Head of caudate nucleus (tissue), 42 donors: ENCODE measurements at regions not wholly inside any gene's neighbourhood (a gene's known extent, or its start where the extent isn't known, plus 50 kb on each side); places are given as distances from the start of the nearest gene placed in this dataset.

Experiments
- DNase-seq, 42 donors: peaks; one replicate each; pipeline versions ENCODE4 v3.0.0 to v3.0.0-alpha.2; 2020 to 2021; ENCODE audit warnings: mixed read lengths in 7 of 42
- intact Hi-C: fragments of 100-400 bp; cut with DNase I; formaldehyde crosslinking; loops from one replicate; pipeline ENCODE4 v1.15.0; 2022

DNA sequence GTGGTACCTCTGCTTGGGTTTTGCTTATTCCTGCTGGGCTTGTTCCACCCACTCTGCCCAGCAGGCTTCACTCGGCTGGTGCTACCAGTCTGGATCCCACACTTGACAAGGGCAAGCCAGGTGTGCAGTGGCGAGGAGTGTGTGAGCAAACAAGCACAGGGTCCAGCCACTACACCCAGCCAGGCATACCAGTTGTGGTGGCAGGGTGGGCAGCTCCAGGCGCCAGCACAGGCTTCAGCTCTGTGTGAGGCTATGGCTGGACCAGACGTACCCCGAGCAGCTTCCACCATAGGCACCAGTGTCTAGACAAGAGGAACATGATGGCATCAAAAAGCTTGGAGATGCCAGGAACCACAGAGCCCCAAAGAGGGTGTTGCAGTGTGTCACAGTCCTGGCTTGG is 93.1 kb upstream of the GALNT5 start:
- intact Hi-C loops, result no loop called here
- DNase-seq, result no peak

DNA sequence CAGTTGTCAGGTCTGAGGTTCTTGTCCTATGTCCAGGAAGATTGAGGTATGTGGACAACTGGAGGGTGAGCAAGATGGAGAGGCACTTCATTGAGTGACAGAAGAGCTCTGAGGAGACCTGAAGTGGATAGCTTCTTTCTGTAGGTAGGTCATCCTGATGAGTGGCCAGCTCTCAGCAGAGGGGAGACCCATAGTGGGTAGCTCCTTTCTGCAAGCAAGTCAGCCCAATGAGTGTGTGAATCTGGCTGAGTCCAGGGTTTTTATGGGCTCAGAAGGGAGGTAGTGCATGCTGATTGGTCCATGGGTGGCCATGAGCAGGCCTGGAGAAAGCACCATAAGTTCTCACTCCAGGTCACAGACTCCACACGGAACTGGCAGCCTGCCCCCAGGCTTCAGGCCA is 92.6 kb upstream of the GALNT5 start:
- DNase-seq, result no peak
- intact Hi-C loops, result no loop called here

DNA sequence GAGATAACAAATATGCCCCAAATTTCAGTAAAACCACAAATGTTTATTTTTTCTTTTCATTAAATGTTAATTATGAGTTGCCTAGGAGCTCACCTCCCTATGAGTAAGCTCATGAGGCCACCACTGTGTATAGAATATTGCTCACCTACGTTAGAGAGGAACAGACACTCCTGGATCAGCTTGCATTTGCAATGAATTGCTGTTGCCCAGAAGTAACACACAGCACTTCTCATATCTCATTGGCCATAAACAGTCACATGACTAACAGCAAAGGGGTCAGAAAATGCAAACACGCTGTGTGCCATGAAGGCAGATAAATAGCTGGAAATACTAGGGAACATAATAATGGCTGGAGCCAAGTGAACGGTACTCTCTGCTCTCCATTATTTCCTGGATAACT is 89.0 kb upstream of the GALNT5 start:
- intact Hi-C loops, result no loop called here
- no peak for DNase-seq

DNA sequence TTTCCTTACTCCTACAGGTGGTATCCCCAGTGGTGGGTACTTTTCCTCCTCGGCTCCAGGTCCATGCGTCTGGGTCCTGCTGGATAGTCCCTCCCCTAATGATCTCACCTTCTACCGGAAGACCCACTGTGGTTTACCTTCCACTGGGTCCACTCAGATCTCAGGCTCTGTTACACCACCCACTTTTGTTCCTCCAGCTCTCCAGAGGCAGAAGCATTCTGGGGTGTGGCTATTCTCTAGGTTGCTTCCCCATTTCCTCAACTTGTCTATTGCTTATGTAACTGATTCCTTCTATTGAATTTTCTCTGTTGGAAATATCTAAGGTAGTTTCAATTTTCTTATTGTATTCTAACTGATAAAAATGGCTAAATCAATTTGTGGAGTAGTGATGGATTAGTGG is 87.6 kb upstream of the GALNT5 start:
- intact Hi-C loops, result no loop called here
- no peak for DNase-seq

DNA sequence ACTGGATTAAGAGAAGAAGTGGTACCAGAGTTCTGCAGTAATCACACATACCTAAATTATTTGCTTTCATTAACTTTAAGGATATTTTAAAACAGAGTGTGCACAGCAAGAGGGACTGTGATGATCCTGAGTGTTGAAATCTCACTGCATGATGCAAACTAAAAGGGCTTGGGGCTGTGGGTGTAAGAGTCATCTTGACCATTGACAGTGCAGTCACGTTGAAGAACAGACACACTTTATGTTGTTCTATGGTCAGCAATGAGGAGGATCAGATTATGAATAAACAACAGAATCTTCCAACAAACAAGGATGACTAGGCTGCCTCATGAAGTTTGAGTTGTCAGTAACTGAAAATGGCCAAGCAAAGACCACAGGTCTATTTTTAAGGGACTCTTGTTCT is 87.2 kb upstream of the GALNT5 start:
- DNase-seq, result no peak
- intact Hi-C loops, result no loop called here

DNA sequence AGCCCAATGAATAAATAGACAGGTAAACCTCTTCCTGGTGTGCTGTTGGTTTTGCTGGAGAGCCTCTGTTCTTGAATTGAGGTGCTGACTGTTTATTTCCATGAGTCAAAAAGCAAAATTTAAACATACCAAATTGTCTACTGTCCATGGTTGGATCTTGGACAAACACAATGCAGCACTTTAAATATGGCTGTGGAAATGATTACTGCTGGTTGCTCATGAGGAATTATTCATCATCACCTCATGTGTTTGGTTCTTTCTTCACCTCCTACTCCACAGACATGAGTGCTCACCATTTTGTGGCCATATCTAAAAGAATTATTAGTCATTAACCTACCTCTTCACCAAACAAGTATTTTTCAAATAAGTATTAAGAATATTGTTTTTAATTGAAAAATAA is 85.3 kb upstream of the GALNT5 start:
- DNase-seq, result no peak
- intact Hi-C loops, result no loop called here

DNA sequence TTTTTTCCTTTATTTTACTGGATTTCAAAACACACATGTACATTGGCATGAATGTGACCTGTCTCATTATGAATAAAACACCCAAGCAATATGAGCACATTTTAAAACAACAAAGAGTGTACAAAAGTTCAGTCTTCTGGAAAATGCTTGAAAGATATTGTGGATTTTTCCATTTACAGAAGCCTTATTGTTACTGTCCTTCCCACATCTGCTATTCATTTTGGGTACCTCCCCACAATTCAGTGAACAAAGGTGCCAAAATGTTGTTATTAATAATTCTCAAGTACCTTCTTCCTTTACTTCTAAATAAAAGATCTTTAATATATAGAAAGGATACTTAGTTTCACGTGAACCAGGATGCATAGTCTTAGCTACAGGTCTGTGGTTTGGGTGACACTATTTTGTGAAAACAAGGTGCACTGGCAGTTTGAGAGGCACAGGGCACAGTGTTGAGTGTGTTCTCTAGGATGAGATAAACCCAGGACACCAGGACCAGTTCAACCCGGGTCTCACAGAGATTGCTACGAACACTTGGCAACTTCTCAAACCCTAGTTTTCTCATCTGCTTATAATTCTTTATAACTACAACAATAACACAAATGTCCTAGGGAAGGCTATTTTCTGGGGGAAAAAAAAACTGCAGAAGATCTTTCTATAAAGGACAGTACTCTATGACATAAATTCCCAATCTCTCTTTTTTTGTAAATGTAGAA is 84.5 kb upstream of the GALNT5 start:
- DNase-seq, result no peak
- intact Hi-C loops, result no loop called here

DNA sequence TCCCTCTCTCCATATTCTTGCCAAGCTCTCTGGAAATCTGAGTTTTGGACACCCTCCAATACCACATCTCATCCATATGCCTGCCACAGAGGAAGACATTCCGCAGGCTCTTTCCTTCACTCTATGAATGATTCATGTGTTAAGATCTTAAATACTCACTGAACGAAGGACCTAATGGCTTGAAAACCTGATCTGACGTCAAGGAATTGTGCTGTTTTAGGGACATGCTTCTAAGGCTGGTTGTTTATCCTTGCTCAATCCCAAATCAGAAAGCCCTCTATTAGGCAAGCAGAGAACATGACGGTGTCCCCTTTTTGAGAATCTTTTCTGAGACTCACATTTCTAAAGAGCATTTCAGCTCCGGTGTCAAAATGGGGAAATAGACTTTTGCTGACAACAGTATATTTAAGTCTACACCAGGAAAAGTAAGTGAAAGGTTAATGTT is 83.7 kb upstream of the GALNT5 start:
- intact Hi-C loops, result no loop called here
- no peak for DNase-seq

DNA sequence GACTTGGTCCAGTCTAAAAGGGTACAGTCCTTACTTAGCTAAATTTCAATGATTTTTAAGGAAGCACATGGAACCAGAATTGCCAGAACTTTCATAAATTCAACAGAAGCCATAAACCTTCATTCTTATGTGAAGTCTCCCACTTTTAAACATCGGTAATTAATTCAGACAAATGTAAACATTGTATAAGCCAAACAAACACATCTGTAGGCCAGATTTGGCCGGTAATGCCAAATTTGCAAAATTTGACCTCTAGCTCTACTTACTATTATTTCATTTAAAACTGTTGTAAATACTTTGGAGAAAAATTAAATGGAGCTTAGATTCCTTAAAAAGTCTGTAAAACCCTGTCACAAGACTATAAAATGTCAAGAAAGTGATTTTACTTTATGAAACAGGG is 83.2 kb upstream of the GALNT5 start:
- no peak for DNase-seq
- intact Hi-C loops, result no loop called here

DNA sequence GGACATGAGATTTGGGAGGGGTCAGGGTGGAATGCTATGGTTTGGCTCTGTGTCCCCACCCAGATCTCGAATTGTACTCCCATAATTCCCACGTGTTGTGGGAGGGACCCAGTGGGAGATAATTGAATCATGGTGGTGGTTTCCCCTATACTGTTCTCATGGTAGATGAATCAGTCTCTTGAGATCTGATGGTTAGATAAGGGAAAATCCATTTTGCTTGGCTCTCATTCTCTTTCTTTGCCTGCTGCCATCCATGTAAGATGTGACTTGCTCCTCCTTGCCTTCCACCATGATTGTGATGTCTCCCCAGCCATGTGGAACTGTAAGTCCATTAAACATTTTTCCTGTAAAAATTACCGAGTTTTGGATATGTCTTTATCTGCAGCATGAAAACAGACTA is 80.9 kb upstream of the GALNT5 start:
- DNase-seq, result no peak
- intact Hi-C loops, result no loop called here

DNA sequence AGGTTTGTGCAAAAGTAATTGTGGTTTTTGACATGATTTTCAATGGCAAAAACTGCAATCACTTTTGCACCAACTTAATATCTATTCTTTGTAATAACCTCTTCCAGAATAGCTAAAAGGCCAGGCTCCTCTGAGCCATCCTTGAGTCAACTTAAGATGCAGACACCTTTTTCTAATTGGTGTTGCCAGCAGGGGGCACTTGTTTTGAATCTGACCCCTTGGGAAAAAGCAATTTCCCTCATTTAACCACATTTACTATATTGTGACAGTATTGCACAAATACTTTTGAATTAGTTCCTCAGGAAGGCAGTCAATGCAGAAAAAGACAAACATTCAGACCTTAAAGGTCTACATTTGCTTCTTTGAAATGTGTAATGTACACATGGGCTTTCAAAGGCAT is 78.6 kb upstream of the GALNT5 start:
- DNase-seq, result no peak
- intact Hi-C loops, result no loop called here

DNA sequence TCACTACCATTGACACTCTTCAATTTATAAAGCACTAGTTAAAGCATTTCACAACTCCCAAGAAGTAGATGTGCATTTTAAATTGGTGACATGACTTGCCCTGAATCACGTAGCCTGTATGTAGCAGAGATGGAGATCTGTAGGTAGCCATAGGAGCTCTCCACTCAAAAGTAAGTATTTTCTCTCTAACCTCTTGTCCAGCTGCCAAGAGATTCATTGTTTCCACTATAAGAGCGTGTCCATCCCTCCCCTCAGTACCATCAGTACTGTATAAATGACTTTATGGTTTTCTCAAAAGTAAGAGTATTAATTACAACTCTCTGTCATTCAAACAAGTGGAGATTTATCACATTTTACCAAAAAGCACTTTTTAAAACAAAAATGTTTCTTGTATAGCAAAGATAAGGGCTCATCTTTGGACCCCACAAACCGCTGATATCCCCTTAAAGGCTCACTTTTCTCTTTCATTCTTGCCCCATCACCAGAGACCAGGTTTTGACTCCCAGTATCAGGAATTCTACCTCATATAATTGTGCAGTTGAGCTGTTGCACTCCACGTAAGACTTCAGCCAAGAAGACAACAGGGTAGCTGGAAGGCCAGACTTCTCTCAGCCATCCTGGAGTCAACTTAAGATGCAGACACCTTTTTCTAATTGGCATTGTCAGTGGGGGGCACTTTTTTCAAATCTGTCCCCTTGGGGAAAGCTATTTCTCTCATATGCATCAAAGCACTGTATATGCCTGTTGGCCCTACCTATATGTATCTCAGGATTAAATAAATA is 78.0 kb upstream of the GALNT5 start:
- intact Hi-C loops, result no loop called here
- DNase-seq, result no peak

DNA sequence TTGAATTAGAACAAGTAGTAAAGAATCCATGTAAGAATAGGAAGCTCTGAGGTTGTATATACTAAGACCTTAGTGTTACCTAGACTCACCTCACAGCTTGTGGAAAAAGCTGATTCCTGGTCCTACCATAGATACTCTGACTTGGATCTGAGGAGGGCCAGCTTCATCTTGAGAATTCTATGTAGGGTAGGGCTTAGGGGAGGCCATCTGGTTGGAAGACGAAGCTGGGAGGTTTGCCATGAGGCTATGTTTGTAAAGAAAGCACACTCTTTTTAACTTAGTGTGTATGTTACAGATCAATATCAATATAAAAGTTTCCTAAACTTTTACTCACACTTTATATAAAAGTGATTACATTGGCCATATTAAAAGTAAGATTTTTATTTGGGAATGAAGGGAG is 77.1 kb upstream of the GALNT5 start:
- no peak for DNase-seq
- intact Hi-C loops, result no loop called here

DNA sequence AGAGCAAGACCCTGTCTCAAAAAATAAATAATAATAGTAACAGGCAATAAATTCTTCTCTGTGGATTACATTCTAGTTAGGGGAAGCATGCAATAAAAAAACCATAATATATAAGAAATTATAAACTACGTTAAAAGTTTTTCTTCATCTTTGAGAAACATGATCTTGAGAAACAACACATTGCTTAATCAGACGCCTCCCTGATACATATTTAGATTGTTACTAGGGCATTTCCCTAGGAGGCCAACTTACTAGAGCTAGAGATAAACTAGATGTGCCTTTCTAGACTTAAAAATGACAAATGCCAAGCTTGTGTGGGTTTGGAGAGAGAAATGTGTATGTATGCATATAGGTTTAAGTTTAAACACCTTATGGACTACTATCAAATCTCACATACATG is 76.3 kb upstream of the GALNT5 start:
- intact Hi-C loops, result no loop called here
- no peak for DNase-seq

DNA sequence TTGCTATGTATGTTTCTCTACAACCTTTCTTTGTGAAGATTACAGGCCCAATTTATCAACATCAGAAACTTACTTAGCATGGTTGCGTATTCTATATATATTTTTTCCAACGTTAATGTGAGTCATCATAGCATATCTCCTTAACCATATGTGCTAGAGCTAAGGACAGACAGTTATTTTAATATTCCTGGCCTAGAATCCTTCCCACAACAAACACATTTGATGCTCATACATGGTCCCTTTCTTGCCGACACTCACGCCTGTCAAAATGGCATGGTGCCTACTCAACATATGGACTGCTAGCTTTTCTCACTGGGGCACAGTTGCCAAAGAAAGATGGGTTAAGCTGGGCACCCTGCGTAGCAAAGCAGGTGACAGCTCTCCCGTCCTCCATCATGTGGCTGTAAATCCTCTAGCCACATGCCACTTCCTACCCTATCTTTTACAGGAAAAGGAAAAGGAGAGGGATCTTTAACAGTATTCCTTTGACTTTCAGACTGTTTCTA is 75.2 kb upstream of the GALNT5 start:
- intact Hi-C loops, result no loop called here
- DNase-seq, result no peak

DNA sequence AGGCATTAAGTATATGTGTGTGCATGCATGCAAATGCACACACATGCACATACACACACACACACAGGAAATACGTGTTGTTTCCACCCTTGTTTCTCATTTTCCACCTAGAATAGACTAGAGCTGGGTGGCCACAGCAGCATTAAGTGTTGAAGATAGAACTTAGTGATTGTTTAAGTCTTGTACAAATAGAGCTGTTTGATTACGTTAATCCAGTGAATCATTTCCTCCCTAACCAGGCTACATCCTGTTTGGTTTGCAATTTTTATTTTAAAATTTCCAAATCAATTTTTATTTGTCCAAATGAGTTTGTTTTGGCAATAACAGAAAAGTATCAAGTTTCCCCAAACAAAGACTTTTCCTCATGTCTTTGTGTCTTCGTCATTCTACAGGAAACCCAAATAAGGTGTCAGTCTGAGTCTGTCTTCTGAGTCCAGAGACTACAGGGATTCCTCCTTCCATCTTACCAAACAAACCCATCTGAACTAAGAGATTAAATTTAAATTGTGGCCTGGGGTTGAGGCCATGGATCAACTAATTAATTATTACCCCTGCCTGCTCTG is 74.6 kb upstream of the GALNT5 start:
- intact Hi-C loops, result no loop called here
- DNase-seq, result no peak

DNA sequence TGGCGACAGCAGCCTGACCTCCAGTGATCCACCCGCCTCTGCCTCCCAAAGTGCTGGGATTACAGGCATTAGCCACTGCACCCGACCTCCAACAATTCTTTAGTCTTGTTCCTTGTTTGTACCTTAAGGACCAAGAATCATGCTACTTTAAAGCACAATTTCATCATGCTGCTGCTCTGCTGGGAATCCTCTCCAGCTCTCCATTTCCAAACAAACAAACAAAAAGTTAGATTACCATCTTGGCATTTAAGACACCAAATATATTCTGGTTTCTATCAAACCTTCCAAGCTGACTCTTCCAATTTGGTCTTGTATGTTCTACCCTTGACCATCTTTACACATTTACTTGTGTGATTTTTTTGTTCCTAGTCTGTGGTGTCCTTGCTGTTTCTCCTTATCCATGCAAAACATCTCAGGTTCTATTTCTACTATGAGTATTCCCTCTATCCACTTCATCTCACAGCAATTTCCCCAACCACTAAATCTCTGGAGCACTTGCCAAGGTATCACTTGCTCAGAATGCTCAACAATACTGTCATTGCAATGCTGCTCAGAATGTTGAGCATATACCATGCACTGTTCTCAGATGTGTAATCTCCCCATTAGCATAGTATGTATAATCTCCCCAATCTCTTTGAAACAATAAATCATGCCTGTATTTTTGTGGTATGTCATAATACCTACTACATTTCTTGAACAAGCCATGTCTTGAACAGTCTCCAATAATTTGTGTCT is 73.2 kb upstream of the GALNT5 start:
- DNase-seq, result no peak
- intact Hi-C loops, result no loop called here

DNA sequence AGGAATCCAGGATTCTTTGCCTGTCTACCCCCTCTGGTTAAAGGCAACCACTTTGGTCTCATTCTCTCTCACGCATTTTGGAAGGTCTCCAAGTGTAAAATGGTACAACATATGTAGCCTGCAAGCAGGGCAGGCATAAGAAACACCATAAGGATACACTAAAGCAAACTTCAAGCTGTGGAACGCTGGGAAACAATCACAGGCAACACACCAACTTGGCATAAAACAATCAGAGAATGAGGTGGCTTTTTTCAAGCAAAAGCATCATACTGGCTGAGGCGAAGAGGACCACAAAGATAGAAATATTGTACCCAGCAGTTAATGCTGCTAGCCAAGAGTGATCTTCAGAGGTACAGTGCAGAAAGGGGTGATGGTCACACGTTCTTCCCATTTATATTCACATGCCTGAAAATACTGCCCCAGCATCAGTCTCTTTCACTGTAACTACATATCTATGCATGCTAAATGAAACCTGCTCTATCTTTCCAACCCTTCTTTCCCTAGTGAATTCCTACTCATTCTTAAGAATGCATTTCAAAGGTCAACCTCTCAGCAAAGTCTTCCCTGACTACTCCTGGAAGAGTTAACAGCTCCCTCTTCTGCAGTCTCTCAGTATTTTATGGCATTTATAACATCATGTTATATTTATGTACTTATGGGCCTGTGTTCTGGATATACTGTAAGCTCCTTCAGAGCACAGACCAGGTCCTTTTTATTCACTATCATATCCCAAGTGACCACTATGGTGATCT is 71.9 kb upstream of the GALNT5 start:
- intact Hi-C loops, result no loop called here
- no peak for DNase-seq

DNA sequence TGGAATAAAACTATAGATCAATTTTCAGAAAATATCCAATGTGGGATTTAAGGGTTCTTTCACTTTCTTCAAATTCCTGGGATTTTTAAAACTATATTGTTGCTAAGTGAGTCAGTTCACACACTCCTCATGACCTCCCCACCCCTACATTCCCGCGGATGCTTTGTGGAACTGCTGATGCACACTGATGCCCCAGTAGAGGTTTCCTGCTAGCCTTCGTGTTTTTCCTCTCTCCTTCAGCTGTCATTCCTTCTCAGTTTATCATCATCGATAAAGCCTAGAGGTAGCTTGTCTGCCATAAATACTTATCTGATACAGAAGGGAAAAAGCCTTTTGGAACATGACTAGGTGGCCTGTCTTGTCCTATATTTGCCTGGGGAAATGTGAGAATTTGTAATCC is 67.4 kb upstream of the GALNT5 start:
- intact Hi-C loops, result loop anchor here (10.0 kb wide), 1 partner anchor 1815 kb away; no protein-coding TSS in a partner anchor
- no peak for DNase-seq
